Hippocampal formation (tissue), 2 donors: ENCODE measurements at regions not wholly inside any gene's neighbourhood (a gene's known extent, or its start where the extent isn't known, plus 50 kb on each side); places are given as distances from the start of the nearest gene placed in this dataset.

Experiments
- DNase-seq, 2 donors: peaks; one replicate each; lab custom pipeline; 2025; lab: John Stamatoyannopoulos, UW

GRCh38 chr3:117515309-117515708 lies 805.7 kb downstream of the TUSC7 start:
- no peak for DNase-seq

- DNase-seq, result no peak
These were observed 808.8 kb downstream of the TUSC7 start for GRCh38 chr3:117518364-117518763.

- DNase-seq, result no peak
These were observed 810.2 kb downstream of the TUSC7 start for GRCh38 chr3:117519776-117520175.

- no peak for DNase-seq
These were observed 811.0 kb downstream of the TUSC7 start for GRCh38 chr3:117520582-117520981.

GRCh38 chr3:117523418-117523817 lies 813.8 kb downstream of the TUSC7 start:
- DNase-seq, result no peak

GRCh38 chr3:117524890-117525289 lies 815.3 kb downstream of the TUSC7 start:
- no peak for DNase-seq

GRCh38 chr3:117526470-117527079 lies 817.0 kb downstream of the TUSC7 start:
- DNase-seq, result peak in 1 of 2 donors; percentile 50

GRCh38 chr3:117527346-117527745 lies 817.8 kb downstream of the TUSC7 start:
- DNase-seq, result no peak

GRCh38 chr3:117528688-117529087 lies 819.1 kb downstream of the TUSC7 start:
- DNase-seq, result no peak

- DNase-seq, result no peak
These were observed 821.6 kb downstream of the TUSC7 start for GRCh38 chr3:117531078-117531767.

GRCh38 chr3:117532268-117532667 lies 822.7 kb downstream of the TUSC7 start:
- DNase-seq, result no peak

GRCh38 chr3:117534138-117534537 lies 824.6 kb downstream of the TUSC7 start:
- no peak for DNase-seq

GRCh38 chr3:117536006-117536405 lies 826.4 kb downstream of the TUSC7 start:
- no peak for DNase-seq

- DNase-seq, result no peak
These were observed 828.4 kb downstream of the TUSC7 start for GRCh38 chr3:117537949-117538348.

- no peak for DNase-seq
These were observed 830.1 kb downstream of the TUSC7 start for GRCh38 chr3:117539729-117540128.

GRCh38 chr3:117540597-117540996 lies 831.0 kb downstream of the TUSC7 start:
- no peak for DNase-seq

GRCh38 chr3:117541721-117542120 lies 832.1 kb downstream of the TUSC7 start:
- DNase-seq, result no peak

- no peak for DNase-seq
These were observed 833.9 kb downstream of the TUSC7 start for GRCh38 chr3:117543521-117543920.

GRCh38 chr3:117545484-117545883 lies 835.9 kb downstream of the TUSC7 start:
- no peak for DNase-seq

GRCh38 chr3:117547956-117548550 lies 838.5 kb downstream of the TUSC7 start:
- DNase-seq, result no peak

GRCh38 chr3:117548600-117548999 lies 839.0 kb downstream of the TUSC7 start:
- no peak for DNase-seq

GRCh38 chr3:117549716-117550115 lies 840.1 kb downstream of the TUSC7 start:
- DNase-seq, result peak in 1 of 2 donors; percentile 14

- DNase-seq, result no peak
These were observed 841.2 kb downstream of the TUSC7 start for GRCh38 chr3:117550766-117551165.
